Astrocyte (in vitro differentiated cells and primary cell): ENCODE measurements at regions not wholly inside any gene's neighbourhood (a gene's known extent, or its start where the extent isn't known, plus 50 kb on each side); places are given as distances from the start of the nearest gene placed in this dataset.

Source experiments
- DNase-seq: peaks from one replicate; pipeline ENCODE4 v3.0.0-alpha.2; 2010; ENCODE audit warnings: low read depth
- FAIRE-seq: peaks from 2 replicates; lab custom pipeline; 2011; peaks lifted over from hg19 to GRCh38; lab: Jason Lieb, UNC
- H2AFZ ChIP-seq: 2 replicates; pipeline ENCODE4 v1.6.0; 2012; ENCODE audit warnings: low read depth, low read length, inconsistent platforms
- H3K27ac ChIP-seq: 2 replicates; pipeline ENCODE4 v1.5.1; 2011; ENCODE audit warnings: low read depth, low read length, inconsistent platforms
- H3K27me3 ChIP-seq: 2 replicates; pipeline ENCODE4 v1.6.0; 2011; ENCODE audit warnings: low read length, inconsistent platforms; ENCODE audit not compliant: insufficient read depth
- H3K36me3 ChIP-seq: 2 replicates; pipeline ENCODE4 v1.5.1; 2011; ENCODE audit warnings: low read length, inconsistent platforms; ENCODE audit not compliant: insufficient read depth
- H3K4me1 ChIP-seq: 2 replicates; pipeline ENCODE4 v1.5.1; 2011; ENCODE audit warnings: low read length, inconsistent platforms; ENCODE audit not compliant: insufficient read depth
- H3K4me2 ChIP-seq: 2 replicates; pipeline ENCODE4 v1.6.0; 2012; ENCODE audit warnings: low read length, inconsistent platforms
- H3K4me3 ChIP-seq: 2 replicates; pipeline ENCODE4 v1.5.1; 2011; ENCODE audit warnings: low read depth, mild to moderate bottlenecking, low read length, inconsistent platforms; ENCODE audit not compliant: insufficient read depth
- H3K79me2 ChIP-seq: 2 replicates; pipeline ENCODE4 v1.6.0; 2012; ENCODE audit warnings: mild to moderate bottlenecking, low read length, inconsistent platforms; ENCODE audit not compliant: insufficient read depth
- H3K9ac ChIP-seq: 2 replicates; pipeline ENCODE4 v1.6.0; 2012; ENCODE audit warnings: mild to moderate bottlenecking, low read length, inconsistent platforms
- H3K9me3 ChIP-seq: 2 replicates; pipeline ENCODE4 v1.5.1; 2012; ENCODE audit warnings: low read depth, mild to moderate bottlenecking, low read length, inconsistent platforms; ENCODE audit not compliant: insufficient read depth
- H4K20me1 ChIP-seq: 2 replicates; pipeline ENCODE4 v1.6.0; 2012; ENCODE audit warnings: low read length, inconsistent platforms; ENCODE audit not compliant: insufficient read depth
- H3K27ac Mint-ChIP-seq: one replicate; pipeline ENCODE4 v1.8.0; 2021; ENCODE audit warnings: mild to moderate bottlenecking, mixed read lengths; ENCODE audit not compliant: unreplicated experiment
- H3K27me3 Mint-ChIP-seq: one replicate; pipeline ENCODE4 v1.8.0; 2021; ENCODE audit warnings: low read depth, mixed read lengths; ENCODE audit not compliant: unreplicated experiment
- H3K36me3 Mint-ChIP-seq: one replicate; pipeline ENCODE4 v1.8.0; 2021; ENCODE audit warnings: low read depth, mixed read lengths; ENCODE audit not compliant: unreplicated experiment
- H3K4me1 Mint-ChIP-seq: one replicate; pipeline ENCODE4 v1.8.0; 2021; ENCODE audit warnings: low read depth, mixed read lengths; ENCODE audit not compliant: unreplicated experiment
- H3K4me3 Mint-ChIP-seq: one replicate; pipeline ENCODE4 v1.8.0; 2021; ENCODE audit warnings: mild to moderate bottlenecking, moderate library complexity, mixed read lengths; ENCODE audit not compliant: unreplicated experiment
- H3K9me3 Mint-ChIP-seq: one replicate; pipeline ENCODE4 v1.8.0; 2021; ENCODE audit warnings: mild to moderate bottlenecking, mixed read lengths; ENCODE audit not compliant: unreplicated experiment
- CTCF ChIP-seq: IDR thresholded peaks from 2 replicates; pipeline ENCODE4 v1.5.1; 2011; ENCODE audit warnings: low read depth, mild to moderate bottlenecking, inconsistent platforms, low read length, moderate library complexity; ENCODE audit not compliant: insufficient read depth
- EZH2 ChIP-seq: IDR thresholded peaks from 2 replicates; pipeline ENCODE4 v1.6.1; 2012; ENCODE audit warnings: mild to moderate bottlenecking, low read length, inconsistent platforms; ENCODE audit not compliant: insufficient read depth

DNA sequence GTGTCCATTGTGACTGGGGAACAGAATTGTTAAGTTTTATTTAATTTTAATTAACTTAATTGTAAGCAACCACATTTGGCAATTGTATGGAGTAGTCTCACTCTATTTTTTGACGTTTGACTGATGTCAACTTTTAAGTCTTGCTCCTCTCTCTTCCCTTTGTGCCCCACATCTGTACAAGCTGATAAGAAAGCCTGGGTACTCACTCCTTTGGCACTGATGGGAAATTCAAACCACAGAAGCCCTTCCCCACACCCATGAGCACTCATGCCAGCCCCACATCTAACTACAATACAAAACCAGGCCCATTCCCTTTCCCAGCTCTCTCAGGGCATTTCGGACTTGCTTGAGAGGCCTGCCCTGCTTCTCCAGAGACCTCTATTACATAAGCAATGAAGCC is 451.5 kb upstream of the KIF2A start:
- Histone ChIP-seq H3K4me3 (no peak overlapping the region), H3K4me2 (no peak overlapping the region), H3K9me3 (no peaks in the 10 kb centered on the region), H3K79me2 (no peaks in the 10 kb centered on the region), H3K4me1 (no peaks in the 10 kb centered on the region), H3K27me3 (no peaks in the 10 kb centered on the region), H4K20me1 (no peaks in the 10 kb centered on the region), H3K9ac (no peak overlapping the region), H2AFZ (no peak overlapping the region), H3K27ac (no peak overlapping the region), H3K36me3 (no peaks in the 10 kb centered on the region)
- H3K4me3 Mint-ChIP-seq: no peak overlapping the region
- H3K27me3 Mint-ChIP-seq: no peaks in the 10 kb centered on the region
- FAIRE-seq: no peak
- DNase-seq: no peak
- no peaks in the 10 kb centered on the region for H3K4me1 Mint-ChIP-seq
- no peak overlapping the region for H3K27ac Mint-ChIP-seq
- TF ChIP-seq EZH2 (no peak), CTCF (no peak)
- no peaks in the 10 kb centered on the region for H3K36me3 Mint-ChIP-seq
- no peaks in the 10 kb centered on the region for H3K9me3 Mint-ChIP-seq

DNA sequence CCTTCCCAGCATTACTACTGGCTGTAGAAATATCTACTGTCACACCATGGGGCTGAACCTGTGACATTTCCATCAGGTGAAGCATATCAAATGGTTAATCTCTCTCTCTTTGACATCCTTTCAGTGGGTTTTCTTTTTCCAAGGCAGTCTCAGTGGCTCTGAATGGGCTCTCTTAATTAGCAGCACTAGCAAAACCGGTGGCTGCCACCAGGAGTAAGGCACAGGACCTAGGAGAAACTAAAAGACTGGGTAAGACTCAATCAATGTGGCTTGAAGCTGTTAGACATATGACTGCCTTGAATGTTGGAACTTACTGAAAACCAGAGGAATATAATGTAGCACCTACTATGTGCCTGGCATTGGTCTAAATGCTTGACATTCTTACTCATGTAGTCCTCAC is 445.0 kb upstream of the KIF2A start:
- no peak for DNase-seq
- no peak overlapping the region for H3K4me2 ChIP-seq
- Mint-ChIP-seq H3K4me3 (no peak overlapping the region), H3K9me3 (no peaks in the 10 kb centered on the region), H3K4me1 (no peaks in the 10 kb centered on the region), H3K27me3 (no peaks in the 10 kb centered on the region), H3K36me3 (no peaks in the 10 kb centered on the region), H3K27ac (no peak overlapping the region)
- H2AFZ ChIP-seq: no peak overlapping the region
- no peaks in the 10 kb centered on the region for H3K9me3 ChIP-seq
- no peaks in the 10 kb centered on the region for H3K36me3 ChIP-seq
- H3K4me3 ChIP-seq: no peak overlapping the region
- no peaks in the 10 kb centered on the region for H3K79me2 ChIP-seq
- TF ChIP-seq EZH2: no peak
- TF ChIP-seq CTCF: no peak
- H3K27me3 ChIP-seq: no peaks in the 10 kb centered on the region
- no peak for FAIRE-seq
- no peak overlapping the region for H3K27ac ChIP-seq
- H3K9ac ChIP-seq: no peak overlapping the region
- no peaks in the 10 kb centered on the region for H4K20me1 ChIP-seq
- H3K4me1 ChIP-seq: no peaks in the 10 kb centered on the region

DNA sequence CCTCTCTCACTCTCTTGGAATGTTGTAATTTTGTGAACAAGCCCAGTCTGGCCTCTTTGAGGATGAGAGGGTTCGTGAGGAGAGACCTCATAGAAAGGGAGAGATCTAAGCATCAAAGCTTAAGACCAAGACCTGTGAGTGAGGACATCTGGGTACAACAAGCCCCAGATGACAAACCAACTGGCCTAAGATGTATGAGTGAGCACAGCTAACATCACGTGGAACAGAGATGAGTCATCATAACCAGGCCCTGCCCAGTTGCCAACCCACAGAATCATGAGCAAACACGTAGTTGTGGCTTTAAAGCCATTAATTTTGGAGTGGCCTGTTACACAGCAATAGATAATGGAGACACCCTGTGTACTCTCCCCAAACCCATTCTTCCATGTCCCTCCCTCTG is 439.1 kb upstream of the KIF2A start:
- FAIRE-seq (no peak), DNase-seq (peak; percentile 89)
- Histone ChIP-seq H3K4me2 (no peak overlapping the region), H3K4me1 (no peaks in the 10 kb centered on the region), H3K4me3 (no peak overlapping the region), H4K20me1 (no peaks in the 10 kb centered on the region), H3K9ac (no peak overlapping the region), H3K79me2 (no peaks in the 10 kb centered on the region), H3K27me3 (peaks cover 3% of the 10 kb centered on the region), H3K9me3 (no peaks in the 10 kb centered on the region), H2AFZ (no peak overlapping the region), H3K36me3 (no peaks in the 10 kb centered on the region), H3K27ac (no peak overlapping the region)
- Mint-ChIP-seq H3K27me3 (peaks cover 5% of the 10 kb centered on the region), H3K9me3 (peaks cover 10% of the 10 kb centered on the region), H3K36me3 (no peaks in the 10 kb centered on the region), H3K27ac (no peak overlapping the region), H3K4me3 (no peak overlapping the region), H3K4me1 (peaks cover 5% of the 10 kb centered on the region)
- TF ChIP-seq CTCF: no peak
- no peak for TF ChIP-seq EZH2
